K562 (cell line): ENCODE measurements at regions not wholly inside any gene's neighbourhood (a gene's known extent, or its start where the extent isn't known, plus 50 kb on each side); places are given as distances from the start of the nearest gene placed in this dataset.

Experiments
- ATAC-seq: fragments of 200-7000 bp; cut with Tn5 transposase; 3 replicates; pipeline ENCODE4 v1.9.1; 2020; ENCODE audit warnings: moderate library complexity
- BruUV-seq: library from RNA; stranded (reverse); fragments of 400-500 nt; replicated peaks from 2 replicates; lab custom pipeline; 2021; lab: Mats Ljungman, UMichigan
- CTCF ChIA-PET: fragments of 300-600 bp; formaldehyde crosslinking; extraction: SDS; loops from one replicate; lab custom pipeline; 2021; ENCODE audit warnings: low intra/inter-chr PET ratio; lab: Yijun Ruan, JAX
- POLR2A ChIA-PET: fragments of 300-600, 350-650 bp; sonication (Branson Sonifier 250); formaldehyde crosslinking; extraction: SDS; loops from one replicate; lab custom pipeline; 2021; ENCODE audit warnings: antibody characterized with exemption, inconsistent platforms; lab: Yijun Ruan, JAX
- DNase-seq, 4 experiments: peaks; one replicate each; pipeline versions ENCODE4 v3.0.0 to v3.0.0-alpha.2; 2011 to 2018; ENCODE audit warnings: low spot score in 3 of 4, mixed read lengths in 3 of 4; ENCODE audit errors: extremely low read depth in 1 of 4
- FAIRE-seq: peaks from 2 replicates; lab custom pipeline; 2011; peaks lifted over from hg19 to GRCh38; lab: Jason Lieb, UNC
- H2AFZ ChIP-seq: 2 replicates; pipeline ENCODE4 v1.6.0; 2011; ENCODE audit warnings: low read depth, low read length, control low read depth, inconsistent platforms
- H3K27ac ChIP-seq: fragments of 200-600 bp; 3 replicates; pipeline ENCODE4 v1.8.0; 2011; ENCODE audit warnings: low read depth, mild to moderate bottlenecking, control low read depth, inconsistent platforms, low read length, moderate library complexity, mixed read lengths; ENCODE audit errors: extremely low read depth
- H3K27me3 ChIP-seq, 2 experiments: fragments of 300-600 bp in 1 of 2; 2 replicates in 1 of 2; 3 replicates in 1 of 2; pipeline versions ENCODE4 v1.6.0 to v1.8.0; 2011; ENCODE audit warnings: inconsistent platforms in 2 of 2, low read length in 2 of 2, mild to moderate bottlenecking in 1 of 2, mixed read lengths in 1 of 2, moderate library complexity in 1 of 2; ENCODE audit not compliant: control insufficient read depth in 2 of 2, insufficient read depth in 2 of 2
- H3K36me3 ChIP-seq: fragments of 300-600 bp; 3 replicates; pipeline ENCODE4 v1.8.0; 2011; ENCODE audit warnings: mild to moderate bottlenecking, low read length, inconsistent platforms; ENCODE audit not compliant: control insufficient read depth, insufficient read depth
- H3K4me1 ChIP-seq, 2 experiments: fragments of 200-600 bp in 1 of 2; replicated peaks in 1 of 2; 2 replicates in 1 of 2; 3 replicates in 1 of 2; pipeline versions ENCODE4 v1.5.1 to v1.8.0; 2011; ENCODE audit warnings: inconsistent platforms in 2 of 2, low read length in 2 of 2, mild to moderate bottlenecking in 1 of 2, mixed read lengths in 1 of 2, moderate library complexity in 1 of 2; ENCODE audit not compliant: control insufficient read depth in 2 of 2, insufficient read depth in 2 of 2
- H3K4me2 ChIP-seq: 2 replicates; pipeline ENCODE4 v1.6.1; 2011; ENCODE audit warnings: low read length, control low read depth, inconsistent platforms, mixed read lengths; ENCODE audit not compliant: insufficient read depth
- H3K4me3 ChIP-seq: fragments of 200-600 bp; sonication (generic), shearing (Covaris generic); 2 replicates; pipeline ENCODE4 v1.5.1; 2016; ENCODE audit warnings: control low read depth, inconsistent platforms
- H3K79me2 ChIP-seq: fragments of 200-600 bp; 3 replicates; pipeline ENCODE4 v1.8.0; 2011; ENCODE audit warnings: low read length, inconsistent platforms; ENCODE audit not compliant: control insufficient read depth, insufficient read depth
- H3K9ac ChIP-seq, 2 experiments: 2 replicates each; pipeline versions ENCODE4 v1.6.0 to v1.6.1; 2011; ENCODE audit warnings: low read depth in 2 of 2, low read length in 2 of 2, control low read depth in 1 of 2, inconsistent platforms in 1 of 2, mild to moderate bottlenecking in 1 of 2, mixed read lengths in 1 of 2; ENCODE audit not compliant: insufficient read depth in 1 of 2
- H3K9me1 ChIP-seq: one replicate; pipeline ENCODE4 v1.6.0; 2011; ENCODE audit warnings: inconsistent platforms, mild to moderate bottlenecking, low read length, moderate library complexity; ENCODE audit not compliant: control insufficient read depth, insufficient read depth
- H3K9me3 ChIP-seq: replicated peaks from 2 replicates; pipeline ENCODE4 v1.5.1; 2011; ENCODE audit warnings: low read depth, low read length, inconsistent platforms; ENCODE audit not compliant: control insufficient read depth, insufficient read depth
- H4K20me1 ChIP-seq: replicated peaks from 2 replicates; pipeline ENCODE4 v1.6.1; 2011; ENCODE audit warnings: low read length, inconsistent platforms, mixed read lengths; ENCODE audit not compliant: control insufficient read depth, insufficient read depth
- ATF7 ChIP-seq: fragments of 450-650 bp; IDR thresholded peaks from 2 replicates; pipeline ENCODE4 v1.7.1; 2014; ENCODE audit warnings: mild to moderate bottlenecking, moderate library complexity
- BDP1 ChIP-seq: IDR thresholded peaks from 3 replicates; pipeline ENCODE4 v1.6.1; 2011; ENCODE audit not compliant: insufficient read length, insufficient read depth
- ELF2 ChIP-seq: fragments of 250-450 bp; sonication (Bioruptor Pico); IDR thresholded peaks from 2 replicates; pipeline ENCODE4 v1.5.0; 2021; ENCODE audit warnings: mild to moderate bottlenecking
- GTF3C2 ChIP-seq: IDR thresholded peaks from 3 replicates; pipeline ENCODE4 v1.6.1; 2011; ENCODE audit warnings: borderline replicate concordance, mild to moderate bottlenecking, moderate library complexity; ENCODE audit not compliant: insufficient read length; ENCODE audit errors: extremely low read depth
- HIVEP1 ChIP-seq: fragments of 250-450 bp; sonication (Bioruptor Pico); IDR thresholded peaks from 2 replicates; pipeline ENCODE4 v1.4.0; 2020; ENCODE audit warnings: mild to moderate bottlenecking
- HOXB6 ChIP-seq: fragments of 250-450 bp; sonication (Bioruptor Pico); IDR thresholded peaks from 2 replicates; pipeline ENCODE4 v1.5.1; 2022; ENCODE audit warnings: mild to moderate bottlenecking, borderline replicate concordance
- KLF6 ChIP-seq: fragments of 250-450 bp; sonication (Bioruptor Pico); IDR thresholded peaks from 2 replicates; pipeline ENCODE4 v1.4.0; 2020; ENCODE audit warnings: mild to moderate bottlenecking, moderate library complexity, borderline replicate concordance
- MTA3 ChIP-seq: fragments of 450-650 bp; formaldehyde crosslinking; IDR thresholded peaks from 2 replicates; pipeline ENCODE4 v1.6.1; 2017; ENCODE audit warnings: mild to moderate bottlenecking, borderline replicate concordance
- NONO ChIP-seq, 2 experiments: fragments of 200-400 bp in 1 of 2; fragments of 450-650 bp in 1 of 2; formaldehyde crosslinking in 1 of 2; IDR thresholded peaks; 2 replicates each; pipeline ENCODE4 v1.6.1; 2017; ENCODE audit warnings: low read depth in 2 of 2, mild to moderate bottlenecking in 2 of 2, moderate library complexity in 2 of 2, low read length in 1 of 2
- POLR3A ChIP-seq: IDR thresholded peaks from 2 replicates; pipeline ENCODE4 v1.6.1; 2011; ENCODE audit warnings: borderline replicate concordance, mild to moderate bottlenecking, moderate library complexity; ENCODE audit not compliant: insufficient read length, insufficient read depth; ENCODE audit errors: extremely low read depth
- SMAD3 ChIP-seq: fragments of 450-650 bp; formaldehyde crosslinking; conservative IDR thresholded peaks from 2 replicates; pipeline ENCODE4 v1.4.0; 2020; ENCODE audit warnings: mild to moderate bottlenecking
- SRF ChIP-seq, 2 experiments: fragments of 250-450, 450-650 bp in 1 of 2; sonication (Bioruptor Pico) in 1 of 2; sonication (generic) in 1 of 2; formaldehyde crosslinking; IDR thresholded peaks; 2 replicates each; pipeline versions ENCODE4 v1.5.0 to v1.5.1; 2020 to 2022; ENCODE audit warnings: mild to moderate bottlenecking in 1 of 2, missing genetic modification reagents in 1 of 2
- TEAD1 ChIP-seq, 2 experiments: fragments of 450-650 bp in 1 of 2; sonication (generic) in 1 of 2; formaldehyde crosslinking; IDR thresholded peaks; 2 replicates each; pipeline versions ENCODE4 v1.4.0 to v1.8.0; 2020 to 2022; ENCODE audit warnings: mild to moderate bottlenecking in 2 of 2, missing genetic modification reagents in 1 of 2
- ZNF274 ChIP-seq: IDR thresholded peaks from 2 replicates; pipeline ENCODE4 v1.6.1; 2011; ENCODE audit warnings: low read depth, mild to moderate bottlenecking, low read length, moderate library complexity, borderline replicate concordance
- WGBS: fragments of 100-300 bp; shearing (Covaris generic); methylation state at CpG from one replicate; pipeline ENCODE4 v1.1.6; 2016; ENCODE audit warnings: low coverage, mixed read lengths; ENCODE audit not compliant: insufficient coverage; ENCODE audit errors: missing lambda C conversion rate; 5-methylcytosine and 5-hydroxymethylcytosine counted together
- in situ Hi-C: fragments of 300-500 bp; cut with MboI; formaldehyde crosslinking; loops from 4 replicates; pipeline ENCODE4 v1.15.0; 2018; ENCODE audit warnings: inconsistent platforms, mixed read lengths
- intact Hi-C: fragments of 100-400 bp; cut with micrococcal nuclease; formaldehyde crosslinking; loops from 2 replicates; pipeline ENCODE4 v1.14.2; 2022
- TF ChIP-seq, protein P1 (sequence below): IDR thresholded peaks from 3 replicates; pipeline ENCODE4 v1.6.1; 2011; ENCODE audit warnings: borderline replicate concordance, mild to moderate bottlenecking; ENCODE audit not compliant: insufficient read length, insufficient read depth
- TF ChIP-seq, protein P2 (sequence below): fragments of 200-800 bp; sonication (Bioruptor generic); IDR thresholded peaks from 2 replicates; pipeline ENCODE4 v1.6.1; 2017; ENCODE audit warnings: missing genetic modification characterization, missing compliant biosample characterization
- TF ChIP-seq, protein P3 (sequence below): sonication (generic); formaldehyde crosslinking; IDR thresholded peaks from 2 replicates; pipeline ENCODE4 v1.8.1; 2023; ENCODE audit warnings: mild to moderate bottlenecking, missing genetic modification reagents, moderate library complexity

GRCh38 chr7:1359051-1359400 is 100.2 kb downstream of the MICALL2 start:
- no peak for FAIRE-seq
- Histone ChIP-seq H3K36me3 (no peaks in the 10 kb centered on the region), H3K9me1 (no peaks in the 10 kb centered on the region), H3K4me2 (no peak overlapping the region), H3K4me1 (peaks cover 0 to 10% of the 10 kb centered on the region in 2 experiments; a peak in 1 of 5 replicates), H3K79me2 (no peaks in the 10 kb centered on the region), H3K9ac (no peak overlapping the region), H3K27me3 (peaks cover 10 to 53% of the 10 kb centered on the region in 2 experiments), H3K27ac (no peak overlapping the region), H4K20me1 (no peaks in the 10 kb centered on the region), H3K4me3 (no peak overlapping the region), H2AFZ (no peak overlapping the region), H3K9me3 (no peaks in the 10 kb centered on the region)
- in situ Hi-C loops (no loop called here), intact Hi-C loops (no loop called here)
- no peak for DNase-seq
- CTCF ChIA-PET, result no interaction called here
- BruUV-seq, result no TSS peak
- ATAC-seq, result no peak
- WGBS, result 2% methylated on average over 9 of the region's 12 CpGs
- POLR2A ChIA-PET, result interaction anchor here (0.7 kb wide), 1 partner anchor 8 kb away, joined by 3 read pairs; no protein-coding TSS in a partner anchor
- TF ChIP-seq MTA3 (no peak), ELF2 (CRISPR knock-in tag) (no peak), KLF6 (CRISPR knock-in tag) (no peak), GTF3C2 (no peak), ATF7 (no peak), BDP1 (no peak), SMAD3 (no peak), NONO (IDR thresholded peaks at IDR 0.05; ENCODE audit: low read depth in 2 of 2, low read length in 1 of 2) (no peak), POLR3A (no peak), SRF (CRISPR knock-in tag; IDR thresholded peaks at IDR 0.05) (no peak), ZNF274 (no peak), HIVEP1 (CRISPR knock-in tag) (no peak), TEAD1 (CRISPR knock-in tag; IDR thresholded peaks at IDR 0.05) (no peak), HOXB6 (no peak)
- TF ChIP-seq, protein P1, sequence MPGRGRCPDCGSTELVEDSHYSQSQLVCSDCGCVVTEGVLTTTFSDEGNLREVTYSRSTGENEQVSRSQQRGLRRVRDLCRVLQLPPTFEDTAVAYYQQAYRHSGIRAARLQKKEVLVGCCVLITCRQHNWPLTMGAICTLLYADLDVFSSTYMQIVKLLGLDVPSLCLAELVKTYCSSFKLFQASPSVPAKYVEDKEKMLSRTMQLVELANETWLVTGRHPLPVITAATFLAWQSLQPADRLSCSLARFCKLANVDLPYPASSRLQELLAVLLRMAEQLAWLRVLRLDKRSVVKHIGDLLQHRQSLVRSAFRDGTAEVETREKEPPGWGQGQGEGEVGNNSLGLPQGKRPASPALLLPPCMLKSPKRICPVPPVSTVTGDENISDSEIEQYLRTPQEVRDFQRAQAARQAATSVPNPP, result no peak
- TF ChIP-seq, protein P2, sequence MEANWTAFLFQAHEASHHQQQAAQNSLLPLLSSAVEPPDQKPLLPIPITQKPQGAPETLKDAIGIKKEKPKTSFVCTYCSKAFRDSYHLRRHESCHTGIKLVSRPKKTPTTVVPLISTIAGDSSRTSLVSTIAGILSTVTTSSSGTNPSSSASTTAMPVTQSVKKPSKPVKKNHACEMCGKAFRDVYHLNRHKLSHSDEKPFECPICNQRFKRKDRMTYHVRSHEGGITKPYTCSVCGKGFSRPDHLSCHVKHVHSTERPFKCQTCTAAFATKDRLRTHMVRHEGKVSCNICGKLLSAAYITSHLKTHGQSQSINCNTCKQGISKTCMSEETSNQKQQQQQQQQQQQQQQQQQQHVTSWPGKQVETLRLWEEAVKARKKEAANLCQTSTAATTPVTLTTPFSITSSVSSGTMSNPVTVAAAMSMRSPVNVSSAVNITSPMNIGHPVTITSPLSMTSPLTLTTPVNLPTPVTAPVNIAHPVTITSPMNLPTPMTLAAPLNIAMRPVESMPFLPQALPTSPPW (CRISPR knock-in tag), result no peak
- TF ChIP-seq, protein P3, sequence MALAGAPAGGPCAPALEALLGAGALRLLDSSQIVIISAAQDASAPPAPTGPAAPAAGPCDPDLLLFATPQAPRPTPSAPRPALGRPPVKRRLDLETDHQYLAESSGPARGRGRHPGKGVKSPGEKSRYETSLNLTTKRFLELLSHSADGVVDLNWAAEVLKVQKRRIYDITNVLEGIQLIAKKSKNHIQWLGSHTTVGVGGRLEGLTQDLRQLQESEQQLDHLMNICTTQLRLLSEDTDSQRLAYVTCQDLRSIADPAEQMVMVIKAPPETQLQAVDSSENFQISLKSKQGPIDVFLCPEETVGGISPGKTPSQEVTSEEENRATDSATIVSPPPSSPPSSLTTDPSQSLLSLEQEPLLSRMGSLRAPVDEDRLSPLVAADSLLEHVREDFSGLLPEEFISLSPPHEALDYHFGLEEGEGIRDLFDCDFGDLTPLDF, result no peak
